ENCODE measurements at regions not wholly inside any gene's neighbourhood (a gene's known extent, or its start where the extent isn't known, plus 50 kb on each side); places are given as distances from the start of the nearest gene placed in this dataset.
"Not testable (repeated sequence)": the region's sequence is repeated elsewhere in the genome, so short reads cannot be mapped to it uniquely, and the experiment has no call there.

- H3K9me3 Mint-ChIP-seq; H3K27ac Mint-ChIP-seq; DNase-seq; H3K27me3 Mint-ChIP-seq; CTCF ChIA-PET; H3K36me3 Mint-ChIP-seq (ENCODE audit: low read depth); POLR2A ChIA-PET; H3K4me3 Mint-ChIP-seq: not testable (repeated sequence)
- peaks cover 17% of the 10 kb centered on the region for H3K4me1 Mint-ChIP-seq
These were observed 371.8 kb downstream of the SRGAP2C start for GRCh38 chr1:121556560-121556959.

DNA sequence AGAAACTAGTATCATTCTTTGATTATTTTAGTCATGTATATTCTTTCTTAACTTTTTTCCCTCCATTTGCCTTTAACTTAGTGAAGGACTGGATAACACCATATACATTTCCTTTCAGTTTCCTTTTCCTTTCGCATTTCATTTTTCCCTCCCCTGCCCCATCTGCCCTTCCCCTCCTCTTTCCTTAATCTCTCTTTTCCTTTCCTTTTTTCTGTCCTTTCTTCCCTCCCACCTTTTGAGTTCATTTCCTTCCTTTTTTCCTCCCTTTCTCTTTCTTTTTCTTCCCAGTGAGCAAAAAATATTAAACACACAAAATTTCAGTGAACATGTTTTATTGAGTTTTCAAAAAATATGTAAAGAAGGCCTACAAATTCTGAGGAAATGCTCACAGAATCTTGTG is 373.3 kb downstream of the SRGAP2C start:
- H3K36me3 Mint-ChIP-seq (ENCODE audit: low read depth); POLR2A ChIA-PET; H3K27me3 Mint-ChIP-seq; CTCF ChIA-PET; DNase-seq; H3K4me1 Mint-ChIP-seq; H3K27ac Mint-ChIP-seq; H3K4me3 Mint-ChIP-seq; H3K9me3 Mint-ChIP-seq: not testable (repeated sequence)

- Mint-ChIP-seq H3K27me3 (no peaks in the 10 kb centered on the region), H3K27ac (no peak overlapping the region), H3K9me3 (no peaks in the 10 kb centered on the region), H3K36me3 (ENCODE audit: low read depth) (peaks cover 5% of the 10 kb centered on the region), H3K4me3 (no peak overlapping the region), H3K4me1 (peaks cover 5% of the 10 kb centered on the region)
- CTCF ChIA-PET, result no interaction called here
- DNase-seq, result no peak
- POLR2A ChIA-PET, result no interaction called here
These were observed 373.7 kb downstream of the SRGAP2C start for GRCh38 chr1:121558514-121558913.

- CTCF ChIA-PET, result no interaction called here
- Mint-ChIP-seq H3K4me1 (no peaks in the 10 kb centered on the region), H3K36me3 (ENCODE audit: low read depth) (no peaks in the 10 kb centered on the region), H3K27me3 (no peaks in the 10 kb centered on the region), H3K27ac (no peak overlapping the region), H3K4me3 (no peak overlapping the region), H3K9me3 (no peaks in the 10 kb centered on the region)
- DNase-seq, result no peak
- POLR2A ChIA-PET, result no interaction called here
These were observed 381.6 kb downstream of the SRGAP2C start for GRCh38 chr1:121566346-121566745.

DNA sequence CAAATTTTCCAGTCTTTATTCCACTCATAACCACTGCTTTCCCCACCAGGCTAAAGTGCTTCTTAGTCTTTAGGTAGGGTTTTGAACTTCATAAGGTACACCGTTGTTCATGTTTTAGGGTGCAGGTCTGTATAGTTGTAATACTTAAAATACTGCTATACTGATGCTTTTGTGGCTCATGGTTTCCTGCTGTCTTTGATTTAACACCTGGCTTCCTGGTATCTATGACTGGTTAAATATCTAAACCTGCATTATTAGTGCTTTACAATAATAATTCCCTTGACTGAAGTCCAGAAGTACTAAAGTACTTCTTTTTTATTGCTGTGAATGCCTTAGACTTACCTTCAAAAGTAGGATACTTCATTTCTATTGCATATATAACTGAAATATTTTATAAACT is 384.7 kb downstream of the SRGAP2C start:
- Mint-ChIP-seq H3K4me3 (no peak overlapping the region), H3K27me3 (no peaks in the 10 kb centered on the region), H3K27ac (no peak overlapping the region), H3K4me1 (no peaks in the 10 kb centered on the region), H3K36me3 (ENCODE audit: low read depth) (peaks cover 7% of the 10 kb centered on the region), H3K9me3 (no peaks in the 10 kb centered on the region)
- POLR2A ChIA-PET, result no interaction called here
- CTCF ChIA-PET, result no interaction called here
- no peak for DNase-seq

GRCh38 chr1:121573881-121574504 is 389.2 kb downstream of the SRGAP2C start:
- peaks cover 22% of the 10 kb centered on the region for H3K36me3 Mint-ChIP-seq (ENCODE audit: low read depth)
- POLR2A ChIA-PET, H3K27ac Mint-ChIP-seq, CTCF ChIA-PET, H3K4me3 Mint-ChIP-seq, H3K27me3 Mint-ChIP-seq, H3K4me1 Mint-ChIP-seq, H3K9me3 Mint-ChIP-seq, DNase-seq: not testable (repeated sequence)

- H3K4me1 Mint-ChIP-seq, DNase-seq, H3K9me3 Mint-ChIP-seq, POLR2A ChIA-PET, H3K27ac Mint-ChIP-seq, H3K27me3 Mint-ChIP-seq, CTCF ChIA-PET, H3K4me3 Mint-ChIP-seq: not testable (repeated sequence)
- H3K36me3 Mint-ChIP-seq (ENCODE audit: low read depth), result peaks cover 22% of the 10 kb centered on the region
These were observed 389.7 kb downstream of the SRGAP2C start for GRCh38 chr1:121574505-121574899.

DNA sequence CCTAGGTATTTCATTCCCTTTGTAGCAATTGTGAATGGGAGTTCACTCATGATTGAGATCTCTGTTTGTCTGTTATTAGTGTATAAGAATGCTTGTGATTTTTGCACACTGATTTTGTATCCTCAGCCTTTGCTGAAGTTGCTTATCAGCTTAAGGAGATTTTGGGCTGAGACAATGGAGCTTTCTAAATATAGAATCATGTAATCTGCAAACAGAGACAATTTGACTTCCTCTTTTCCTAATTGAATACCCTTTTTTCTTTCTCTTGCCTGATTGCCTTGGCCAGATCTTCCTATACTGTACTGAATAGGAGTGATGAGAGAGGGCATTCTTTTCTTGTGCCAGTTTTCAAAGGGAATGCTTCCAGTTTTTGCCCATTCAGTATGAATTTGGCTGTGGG is 398.1 kb downstream of the SRGAP2C start:
- H3K4me3 Mint-ChIP-seq, DNase-seq, H3K27me3 Mint-ChIP-seq, H3K27ac Mint-ChIP-seq, CTCF ChIA-PET, POLR2A ChIA-PET: not testable (repeated sequence)
- Mint-ChIP-seq H3K4me1 (peaks cover 26% of the 10 kb centered on the region), H3K36me3 (ENCODE audit: low read depth) (peaks cover 28% of the 10 kb centered on the region), H3K9me3 (peaks cover 21% of the 10 kb centered on the region)

- Mint-ChIP-seq H3K9me3 (peaks cover 18% of the 10 kb centered on the region), H3K36me3 (ENCODE audit: low read depth) (peaks cover 25% of the 10 kb centered on the region), H3K4me3 (no peak overlapping the region), H3K4me1 (peaks cover 24% of the 10 kb centered on the region), H3K27me3 (no peaks in the 10 kb centered on the region), H3K27ac (peak overlapping the region; percentile 70)
- ChIA-PET CTCF (no interaction called here), POLR2A (interaction anchor here (0.7 kb wide), 2 partner anchors 10 to 67 kb away, joined by 4 read pairs; no protein-coding TSS in a partner anchor)
- peak; percentile 20 for DNase-seq
These were observed 401.8 kb downstream of the SRGAP2C start for GRCh38 chr1:121586369-121587229.

- Mint-ChIP-seq H3K27me3 (no peaks in the 10 kb centered on the region), H3K27ac (no peak overlapping the region), H3K36me3 (ENCODE audit: low read depth) (peaks cover 25% of the 10 kb centered on the region), H3K9me3 (peaks cover 18% of the 10 kb centered on the region), H3K4me1 (peaks cover 24% of the 10 kb centered on the region), H3K4me3 (no peak overlapping the region)
- ChIA-PET POLR2A (interaction anchor here (0.7 kb wide), 2 partner anchors 10 to 67 kb away, joined by 4 read pairs; no protein-coding TSS in a partner anchor), CTCF (no interaction called here)
- no peak for DNase-seq
These were observed 402.4 kb downstream of the SRGAP2C start for GRCh38 chr1:121587230-121587569.

- DNase-seq, result no peak
These were observed 403.0 kb downstream of the SRGAP2C start for GRCh38 chr1:121587777-121588176.

GRCh38 chr1:121594096-121594495 is 409.3 kb downstream of the SRGAP2C start:
- no peaks in the 10 kb centered on the region for H3K4me1 Mint-ChIP-seq
- ChIA-PET CTCF (no interaction called here), POLR2A (no interaction called here)
- no peaks in the 10 kb centered on the region for H3K27me3 Mint-ChIP-seq
- H3K9me3 Mint-ChIP-seq, result peaks cover 3% of the 10 kb centered on the region
- H3K27ac Mint-ChIP-seq, result no peak overlapping the region
- DNase-seq, result no peak
- H3K4me3 Mint-ChIP-seq, result no peak overlapping the region
- peaks cover 3% of the 10 kb centered on the region for H3K36me3 Mint-ChIP-seq (ENCODE audit: low read depth)

More at GRCh38 chr1:121587777-121588176, 403.0 kb downstream of the SRGAP2C start:
- Mint-ChIP-seq H3K9me3 (peaks cover 18% of the 10 kb centered on the region), H3K4me1 (peaks cover 24% of the 10 kb centered on the region), H3K4me3 (no peak overlapping the region), H3K27ac (no peak overlapping the region), H3K36me3 (ENCODE audit: low read depth) (peaks cover 20% of the 10 kb centered on the region), H3K27me3 (no peaks in the 10 kb centered on the region)
- ChIA-PET POLR2A (no interaction called here), CTCF (no interaction called here)

DNA sequence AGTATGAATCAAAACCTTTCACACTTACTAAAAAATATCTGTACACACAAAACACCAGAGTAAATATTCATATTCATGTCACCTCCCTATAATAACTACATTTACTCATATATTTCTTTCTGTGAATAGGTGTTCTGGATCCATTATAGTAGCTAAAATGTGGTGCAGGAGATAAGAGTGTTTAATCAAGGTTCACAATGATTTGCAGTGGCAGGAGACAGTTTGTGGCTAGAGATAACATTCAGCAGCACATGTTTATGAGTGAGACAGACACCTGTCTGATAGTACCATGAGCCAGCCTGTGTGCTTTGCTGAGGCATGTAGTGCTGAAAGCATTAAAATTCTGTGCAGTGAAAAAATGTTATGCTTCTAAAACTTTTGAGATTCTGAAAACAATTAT is 410.3 kb downstream of the SRGAP2C start:
- Mint-ChIP-seq H3K4me1 (no peaks in the 10 kb centered on the region), H3K27me3 (no peaks in the 10 kb centered on the region), H3K4me3 (no peak overlapping the region), H3K9me3 (peaks cover 3% of the 10 kb centered on the region), H3K36me3 (ENCODE audit: low read depth) (peaks cover 7% of the 10 kb centered on the region), H3K27ac (no peak overlapping the region)
- no peak for DNase-seq
- CTCF ChIA-PET, result no interaction called here
- POLR2A ChIA-PET, result no interaction called here

DNA sequence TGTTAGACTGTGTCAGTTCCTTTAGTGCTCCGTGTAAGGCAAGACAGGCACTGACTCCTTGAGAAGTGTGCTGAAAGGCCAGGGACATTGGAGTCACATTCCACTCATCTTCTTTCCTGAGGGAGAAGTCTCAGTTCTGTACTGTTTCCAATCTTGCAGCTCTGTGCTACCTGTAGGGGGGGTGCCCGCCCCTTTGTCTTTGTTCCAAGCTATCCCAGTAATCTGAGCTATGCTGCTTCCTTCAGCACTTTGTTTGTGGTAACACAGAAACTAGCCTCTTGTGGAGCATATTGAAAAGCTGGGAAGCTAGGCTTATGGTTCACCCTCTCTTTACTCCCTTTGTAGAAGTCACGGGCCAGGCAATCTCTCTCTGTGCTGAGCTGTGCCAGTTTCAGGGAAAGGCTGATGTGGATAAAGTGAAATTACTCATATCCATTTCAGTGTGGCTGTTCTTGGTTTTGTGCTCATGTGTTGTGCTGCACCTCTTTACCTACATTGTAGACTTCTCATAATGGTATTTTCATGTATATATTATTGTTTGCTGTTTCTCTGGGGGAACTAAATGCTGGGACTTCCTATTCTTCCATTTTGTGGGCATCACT is 420.2 kb downstream of the SRGAP2C start:
- H3K4me3 Mint-ChIP-seq, H3K27ac Mint-ChIP-seq, H3K27me3 Mint-ChIP-seq, CTCF ChIA-PET, H3K4me1 Mint-ChIP-seq, DNase-seq, POLR2A ChIA-PET: not testable (repeated sequence)
- peaks cover 26% of the 10 kb centered on the region for H3K36me3 Mint-ChIP-seq (ENCODE audit: low read depth)
- peaks cover 15% of the 10 kb centered on the region for H3K9me3 Mint-ChIP-seq
